Suppressor macrophage treated with lipopolysaccharide for 1 hour (primary cell): ENCODE measurements at regions not wholly inside any gene's neighbourhood (a gene's known extent, or its start where the extent isn't known, plus 50 kb on each side); places are given as distances from the start of the nearest gene placed in this dataset.
"Not testable (repeated sequence)": the region's sequence is repeated elsewhere in the genome, so short reads cannot be mapped to it uniquely, and the experiment has no call there.

Experiments
- DNase-seq, 3 donors: peaks; one replicate each; pipeline ENCODE4 v3.0.0-alpha.2; 2020 to 2022

- peak; percentile 23 to 36 (median 29) for DNase-seq
These were observed 1044.7 kb downstream of the BRD1 start for GRCh38 chr22:48782811-48783511.

GRCh38 chr22:48782326-48782725 is 1045.3 kb downstream of the BRD1 start:
- DNase-seq, result no peak

GRCh38 chr22:48781868-48782267 is 1045.8 kb downstream of the BRD1 start:
- no peak for DNase-seq

GRCh38 chr22:48781391-48781790 is 1046.3 kb downstream of the BRD1 start:
- DNase-seq, result no peak

- no peak for DNase-seq
These were observed 1046.9 kb downstream of the BRD1 start for GRCh38 chr22:48780597-48781277.

GRCh38 chr22:48779661-48780596 is 1047.7 kb downstream of the BRD1 start:
- no peak for DNase-seq

GRCh38 chr22:48779211-48779643 is 1048.4 kb downstream of the BRD1 start:
- no peak for DNase-seq

GRCh38 chr22:48778308-48779195 is 1049.1 kb downstream of the BRD1 start:
- DNase-seq, result no peak

GRCh38 chr22:48772286-48772907 is 1055.3 kb downstream of the BRD1 start:
- no peak for DNase-seq

- DNase-seq, result no peak
These were observed 1062.1 kb downstream of the BRD1 start for GRCh38 chr22:48765595-48765994.

- no peak for DNase-seq
These were observed 1066.1 kb downstream of the BRD1 start for GRCh38 chr22:48761546-48761945.

- DNase-seq, result no peak
These were observed 1066.9 kb downstream of the BRD1 start for GRCh38 chr22:48760481-48761390.

GRCh38 chr22:48758881-48759875 is 1068.5 kb downstream of the BRD1 start:
- no peak for DNase-seq

GRCh38 chr22:48757985-48758561 is 1069.6 kb downstream of the BRD1 start:
- no peak for DNase-seq

GRCh38 chr22:48757581-48757980 is 1070.1 kb downstream of the BRD1 start:
- no peak for DNase-seq

- not testable (repeated sequence) for DNase-seq
These were observed 1070.5 kb downstream of the BRD1 start for GRCh38 chr22:48757135-48757534.

GRCh38 chr22:48756146-48757111 is 1071.2 kb downstream of the BRD1 start:
- no peak for DNase-seq
